Muscle layer of colon (tissue), 2 donors: ENCODE measurements at regions not wholly inside any gene's neighbourhood (a gene's known extent, or its start where the extent isn't known, plus 50 kb on each side); places are given as distances from the start of the nearest gene placed in this dataset.

ENCODE experiments used
- H3K27ac ChIP-seq: one replicate; pipeline ENCODE4 v1.7.0; 2013; ENCODE audit warnings: low read depth, mild to moderate bottlenecking, low read length, moderate library complexity
- H3K27me3 ChIP-seq, 2 donors: one replicate each; pipeline ENCODE4 v1.7.0; 2013; ENCODE audit warnings: low read length in 2 of 2, mild to moderate bottlenecking in 2 of 2; ENCODE audit not compliant: insufficient read depth in 2 of 2, control insufficient read depth in 1 of 2
- H3K36me3 ChIP-seq: one replicate; pipeline ENCODE4 v1.7.0; 2013; ENCODE audit warnings: mild to moderate bottlenecking, low read length; ENCODE audit not compliant: insufficient read depth
- H3K4me1 ChIP-seq: one replicate; pipeline ENCODE4 v1.7.0; 2013; ENCODE audit warnings: mild to moderate bottlenecking, low read length; ENCODE audit not compliant: insufficient read depth
- H3K4me3 ChIP-seq, 2 donors: one replicate each; pipeline ENCODE4 v1.7.0; 2013; ENCODE audit warnings: low read length in 2 of 2, low read depth in 1 of 2, mild to moderate bottlenecking in 1 of 2, moderate library complexity in 1 of 2
- H3K9ac ChIP-seq: one replicate; pipeline ENCODE4 v1.7.0; 2013; ENCODE audit warnings: low read length
- H3K9me3 ChIP-seq: one replicate; pipeline ENCODE4 v1.7.0; 2013; ENCODE audit warnings: mild to moderate bottlenecking, low read length
- donor health status: abdominal sarcoma.
- donor health status: Adenocarcinoma of cecum.

- H3K9me3 ChIP-seq = no peaks in the 10 kb centered on the region
- peaks cover 0 to 4% of the 10 kb centered on the region in 2 donors for H3K27me3 ChIP-seq
- H3K36me3 ChIP-seq = no peaks in the 10 kb centered on the region
- no peak overlapping the region for H3K27ac ChIP-seq
- H3K4me1 ChIP-seq = no peaks in the 10 kb centered on the region
- H3K9ac ChIP-seq = no peak overlapping the region
- H3K4me3 ChIP-seq = peak overlapping the region; percentile 10 to 50
Observed at GRCh38 chr2:236507393-236508085, 62.1 kb upstream of the ACKR3 start.

DNA sequence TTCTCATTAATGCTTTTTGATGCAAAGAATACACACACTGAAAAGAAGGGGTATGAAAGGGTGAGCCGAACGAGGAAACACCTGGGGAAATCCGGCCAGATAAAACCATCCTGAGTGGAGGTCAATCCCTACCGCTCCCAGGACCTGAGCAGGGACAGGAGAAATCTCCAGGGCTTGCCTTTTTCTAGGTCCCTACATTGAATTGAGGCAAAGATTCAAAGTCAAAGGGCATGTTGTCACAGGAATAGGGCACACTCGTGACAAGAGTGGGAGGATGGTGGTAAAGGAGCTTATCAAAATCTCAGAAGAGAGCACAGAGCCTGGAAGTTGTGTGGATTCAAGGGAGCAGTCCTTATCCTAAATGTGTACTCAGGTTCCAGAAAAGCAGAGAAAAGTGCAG is 61.2 kb upstream of the ACKR3 start:
- Histone ChIP-seq H3K36me3 (no peaks in the 10 kb centered on the region), H3K4me3 (no peak overlapping the region)

DNA sequence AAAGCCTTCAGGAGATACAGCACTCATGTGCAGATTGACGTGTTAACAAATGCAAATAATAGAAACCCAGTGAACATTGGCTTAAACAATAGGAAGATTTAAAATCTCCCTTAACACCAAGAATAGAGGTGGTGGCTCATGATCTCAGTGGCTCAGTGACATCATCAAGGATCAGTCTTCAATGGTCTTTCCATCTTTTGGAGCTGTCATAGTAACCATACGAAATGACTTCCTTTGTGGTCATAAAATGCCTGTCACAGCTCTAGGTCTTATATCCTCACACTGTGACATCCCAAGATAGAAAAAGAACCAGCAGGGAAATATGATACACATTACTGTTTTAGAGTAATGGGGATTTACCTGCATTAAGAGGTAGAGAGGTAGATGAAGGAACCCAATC is 59.6 kb upstream of the ACKR3 start:
- no peak overlapping the region for H3K27ac ChIP-seq

More for the DNA sequence above, 61.2 kb upstream of the ACKR3 start:
- Histone ChIP-seq H3K27me3 (peaks cover 0 to 4% of the 10 kb centered on the region in 2 donors), H3K4me1 (peaks cover 8% of the 10 kb centered on the region), H3K9ac (no peak overlapping the region), H3K27ac (no peak overlapping the region), H3K9me3 (no peaks in the 10 kb centered on the region)

DNA sequence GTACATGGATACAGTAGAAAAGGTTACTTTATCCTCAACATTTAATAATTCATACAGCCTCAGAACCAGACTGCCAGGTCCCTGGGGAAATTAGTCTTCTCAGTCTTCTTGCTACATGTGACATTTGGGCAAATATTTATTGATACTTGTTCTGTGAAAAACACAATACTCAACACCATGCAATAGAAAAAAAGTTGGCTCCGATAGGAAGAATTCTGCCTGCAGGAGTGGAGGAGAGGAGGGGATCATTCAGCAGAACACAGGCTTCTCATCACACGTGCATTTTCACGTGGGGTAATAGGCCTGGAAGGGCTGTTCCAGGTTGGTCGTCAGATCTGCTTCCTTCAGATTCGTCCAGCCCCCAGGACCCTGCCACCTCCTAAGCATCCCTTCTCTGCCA is 58.4 kb upstream of the ACKR3 start:
- no peaks in the 10 kb centered on the region for H3K36me3 ChIP-seq
- no peak overlapping the region for H3K9ac ChIP-seq
- H3K4me1 ChIP-seq = peaks cover 8% of the 10 kb centered on the region
- H3K9me3 ChIP-seq = no peaks in the 10 kb centered on the region
- H3K27ac ChIP-seq = no peak overlapping the region
- H3K4me3 ChIP-seq = no peak overlapping the region
- H3K27me3 ChIP-seq = peaks cover 0 to 4% of the 10 kb centered on the region in 2 donors

More for the DNA sequence above, 59.6 kb upstream of the ACKR3 start:
- Histone ChIP-seq H3K4me1 (peaks cover 8% of the 10 kb centered on the region), H3K36me3 (no peaks in the 10 kb centered on the region), H3K9me3 (no peaks in the 10 kb centered on the region), H3K27me3 (peaks cover 0 to 4% of the 10 kb centered on the region in 2 donors), H3K4me3 (no peak overlapping the region), H3K9ac (no peak overlapping the region)

- Histone ChIP-seq H3K4me1 (peaks cover 10% of the 10 kb centered on the region), H3K4me3 (no peak overlapping the region), H3K36me3 (no peaks in the 10 kb centered on the region), H3K27ac (no peak overlapping the region), H3K9me3 (no peaks in the 10 kb centered on the region), H3K27me3 (peaks cover 0 to 4% of the 10 kb centered on the region in 2 donors), H3K9ac (no peak overlapping the region)
Observed at GRCh38 chr2:236512267-236512666, 57.4 kb upstream of the ACKR3 start.

DNA sequence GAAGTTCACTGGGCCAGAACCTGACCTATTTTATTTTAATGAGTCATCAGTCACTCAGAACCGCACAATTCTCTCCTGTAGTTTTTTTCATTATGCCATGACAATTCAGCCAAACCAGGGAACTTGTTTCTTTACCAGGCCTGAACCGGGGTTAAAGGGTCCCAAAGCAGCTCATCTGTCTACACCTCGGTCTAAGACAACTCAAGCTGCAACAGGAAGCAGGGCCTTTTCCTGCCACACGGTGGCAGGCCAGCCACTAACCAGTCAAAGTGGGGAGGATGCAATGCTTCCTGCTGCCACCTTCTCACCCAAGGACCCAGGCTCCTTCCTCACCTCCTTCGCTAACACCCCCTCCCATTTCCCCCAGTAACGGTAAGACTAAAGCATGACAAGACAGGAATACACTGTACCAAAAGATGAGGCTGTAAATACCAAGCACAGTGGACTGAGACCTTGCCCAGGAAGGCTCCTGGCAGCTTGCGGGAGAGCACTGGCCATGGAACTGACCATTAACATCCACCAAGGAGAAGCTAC is 56.7 kb upstream of the ACKR3 start:
- H3K27ac ChIP-seq = no peak overlapping the region

DNA sequence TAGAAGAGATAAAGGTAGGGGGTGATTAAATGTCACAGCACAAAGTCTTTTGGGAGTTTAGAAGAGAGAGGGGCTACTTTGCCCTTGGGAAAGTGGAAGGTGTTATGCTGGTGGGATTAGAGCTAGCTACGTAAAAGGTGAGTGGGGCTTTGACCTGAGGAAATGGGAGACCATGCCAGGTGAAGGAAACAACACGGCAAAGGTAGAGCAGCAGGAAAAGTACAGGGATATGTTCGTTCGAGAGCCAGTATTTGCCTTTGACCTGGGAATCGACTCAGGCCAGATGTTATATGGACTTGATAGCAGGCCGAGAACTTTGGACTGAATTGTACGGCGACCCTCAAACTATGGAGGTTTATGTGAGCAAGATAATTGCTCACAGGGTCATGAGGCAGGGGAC is 55.7 kb upstream of the ACKR3 start:
- Histone ChIP-seq H3K27ac (no peak overlapping the region), H3K4me1 (peaks cover 15% of the 10 kb centered on the region), H3K9ac (no peak overlapping the region), H3K9me3 (no peaks in the 10 kb centered on the region), H3K36me3 (no peaks in the 10 kb centered on the region), H3K27me3 (no peaks in the 10 kb centered on the region), H3K4me3 (no peak overlapping the region)

More for the DNA sequence above, 56.7 kb upstream of the ACKR3 start:
- no peak overlapping the region for H3K9ac ChIP-seq
- peaks cover 15% of the 10 kb centered on the region for H3K4me1 ChIP-seq
- no peaks in the 10 kb centered on the region for H3K9me3 ChIP-seq
- peaks cover 0 to 1% of the 10 kb centered on the region in 2 donors for H3K27me3 ChIP-seq
- H3K4me3 ChIP-seq = no peak overlapping the region
- no peaks in the 10 kb centered on the region for H3K36me3 ChIP-seq

DNA sequence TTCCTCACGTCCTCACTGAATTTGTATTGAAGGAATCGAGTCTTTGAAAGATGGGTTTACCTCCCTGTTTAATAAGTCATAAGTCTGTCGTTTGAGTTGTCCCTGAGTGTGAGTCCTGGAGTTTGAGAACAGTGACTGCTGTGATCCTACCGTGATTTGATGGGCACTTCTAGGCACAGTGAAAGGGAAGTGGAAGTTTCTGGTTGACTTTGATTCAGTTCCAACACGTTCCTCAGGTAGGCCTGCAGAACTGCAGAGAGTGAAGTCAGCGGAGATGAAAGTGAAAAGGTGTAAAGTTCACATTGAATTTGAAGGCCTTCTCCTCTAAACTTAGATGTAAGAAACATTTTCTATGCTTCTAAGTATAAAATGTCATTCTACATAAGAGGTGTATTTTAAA is 52.9 kb upstream of the ACKR3 start:
- Histone ChIP-seq H3K4me1 (peaks cover 15% of the 10 kb centered on the region), H3K36me3 (no peaks in the 10 kb centered on the region), H3K27ac (no peak overlapping the region), H3K9me3 (no peaks in the 10 kb centered on the region), H3K27me3 (no peaks in the 10 kb centered on the region), H3K9ac (no peak overlapping the region), H3K4me3 (no peak overlapping the region)

- H3K36me3 ChIP-seq = no peaks in the 10 kb centered on the region
- no peak overlapping the region for H3K4me3 ChIP-seq
- H3K27me3 ChIP-seq = no peaks in the 10 kb centered on the region
- H3K9ac ChIP-seq = no peak overlapping the region
- peaks cover 15% of the 10 kb centered on the region for H3K4me1 ChIP-seq
- H3K9me3 ChIP-seq = no peaks in the 10 kb centered on the region
- no peak overlapping the region for H3K27ac ChIP-seq
Observed at GRCh38 chr2:236517251-236518031, 52.2 kb upstream of the ACKR3 start.
